Spleen (tissue), 11 donors: ENCODE measurements at regions not wholly inside any gene's neighbourhood (a gene's known extent, or its start where the extent isn't known, plus 50 kb on each side); places are given as distances from the start of the nearest gene placed in this dataset.

Experiments
- DNase-seq: peaks from one replicate; pipeline ENCODE4 v3.0.0-alpha.2; 2020
- H3K27ac ChIP-seq, 8 donors: fragments of 200-600 bp; sonication (generic) in 7 of 8; 1 replicate in 4 of 8; 2 replicates in 4 of 8; pipeline versions ENCODE4 v1.5.0 to v1.8.0; 2016 to 2021; ENCODE audit warnings: inconsistent platforms in 4 of 8, mild to moderate bottlenecking in 4 of 8, moderate library complexity in 1 of 8
- H3K27me3 ChIP-seq, 7 donors: fragments of 200-600 bp; sonication (generic) in 6 of 7; replicated peaks in 1 of 7; 1 replicate in 4 of 7; 2 replicates in 3 of 7; pipeline versions ENCODE4 v1.5.0 to v1.8.0; 2016 to 2021; ENCODE audit warnings: inconsistent platforms in 3 of 7, mild to moderate bottlenecking in 1 of 7
- H3K36me3 ChIP-seq, 6 donors: fragments of 200-600 bp; sonication (generic) in 5 of 6; 1 replicate in 4 of 6; 2 replicates in 2 of 6; pipeline versions ENCODE4 v1.5.0 to v1.8.0; 2016 to 2021; ENCODE audit warnings: inconsistent platforms in 2 of 6
- H3K4me1 ChIP-seq, 6 donors: fragments of 200-600 bp; sonication (generic) in 5 of 6; 1 replicate in 3 of 6; 2 replicates in 3 of 6; pipeline versions ENCODE4 v1.5.0 to v1.8.0; 2016 to 2021; ENCODE audit warnings: inconsistent platforms in 3 of 6
- H3K4me3 ChIP-seq, 8 donors: fragments of 200-600 bp; sonication (generic) in 7 of 8; 1 replicate in 4 of 8; 2 replicates in 4 of 8; pipeline versions ENCODE4 v1.5.0 to v1.8.0; 2016 to 2021; ENCODE audit warnings: inconsistent platforms in 4 of 8, mild to moderate bottlenecking in 4 of 8, moderate library complexity in 2 of 8
- H3K9me3 ChIP-seq, 8 donors: fragments of 200-600 bp; sonication (generic) in 7 of 8; 1 replicate in 4 of 8; 2 replicates in 4 of 8; pipeline versions ENCODE4 v1.5.0 to v1.8.0; 2016 to 2021; ENCODE audit warnings: inconsistent platforms in 4 of 8
- POLR2A ChIP-seq, 3 donors: fragments of 450-650 bp; IDR thresholded peaks; one replicate each; pipeline ENCODE4 v1.5.1; 2017; ENCODE audit warnings: antibody characterized with exemption in 3 of 3, mild to moderate bottlenecking in 1 of 3
- POLR2AphosphoS5 ChIP-seq, 3 donors: sonication (generic); formaldehyde crosslinking; IDR thresholded peaks; one replicate each; pipeline ENCODE4 v1.5.1; 2017; ENCODE audit warnings: antibody characterized with exemption in 3 of 3
- WGBS, 5 donors: extraction: QIAGEN DNeasy Blood & Tissue Kit in 3 of 5; methylation state at CpG; one replicate each; pipeline versions ENCODE4 v1.1.5 to v1.1.7; 2013 to 2018; 5-methylcytosine and 5-hydroxymethylcytosine counted together
- intact Hi-C: fragments of 100-400 bp; cut with DNase I; formaldehyde crosslinking; loops from one replicate; pipeline ENCODE4 v1.15.0; 2023; ENCODE audit warnings: low total_unique reads
- TF ChIP-seq, protein P1 (sequence below), 11 experiments: fragments of 200-600 bp in 7 of 11; fragments of 450-650 bp in 4 of 11; sonication (generic) in 4 of 11; IDR thresholded peaks in 8 of 11; conservative IDR thresholded peaks in 3 of 11; 1 replicate in 7 of 11; 2 replicates in 4 of 11; pipeline versions ENCODE4 v1.4.0 to v1.8.0; 2016 to 2021; ENCODE audit warnings: antibody characterized with exemption in 11 of 11, inconsistent platforms in 4 of 11, mild to moderate bottlenecking in 1 of 11
- donor health status: healthy with polysubstance abuse.
- donor health status: DM: no; HTN: no; CAD: no; lungs with moderate emphysema.
- donor health status: DM: no; HTN: no; CAD: no.
- donor health status: Bipolar disorder and iron deficiency.
- donor health status: healthy.
- donor health status: DM: no; HTN: no; CAD: no.
- donor health status: DM: yes; HTN: yes; CAD: no.

DNA sequence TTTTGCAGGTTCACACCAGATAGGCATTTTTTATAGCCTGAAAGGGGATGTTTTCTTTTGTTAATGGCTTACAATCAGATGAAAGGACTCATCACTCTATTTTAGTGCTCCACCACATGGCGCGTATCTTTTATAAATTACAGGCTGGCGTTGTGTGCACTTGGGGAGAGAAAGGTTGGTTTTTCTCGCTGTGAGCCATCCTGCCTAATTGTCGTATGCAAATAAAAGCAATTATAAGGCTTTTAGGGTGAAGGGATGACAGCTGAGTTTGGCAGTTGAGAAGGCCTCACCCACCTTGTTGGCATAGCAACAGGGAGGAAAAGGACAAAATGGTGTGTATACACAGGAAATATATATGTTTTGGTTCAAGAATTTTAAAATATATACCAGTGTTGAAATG, 268.0 kb downstream of the NR2F2 start:
- WGBS, 5 donors = 66 to 79% (median 76%) methylated on average over 5 of the region's 5 CpGs
- no peak for DNase-seq
- Histone ChIP-seq H3K4me3 (no peak overlapping the region), H3K27ac (no peak overlapping the region), H3K9me3 (no peaks in the 10 kb centered on the region), H3K27me3 (no peaks in the 10 kb centered on the region), H3K4me1 (no peaks in the 10 kb centered on the region), H3K36me3 (no peaks in the 10 kb centered on the region)
- TF ChIP-seq, protein P1, sequence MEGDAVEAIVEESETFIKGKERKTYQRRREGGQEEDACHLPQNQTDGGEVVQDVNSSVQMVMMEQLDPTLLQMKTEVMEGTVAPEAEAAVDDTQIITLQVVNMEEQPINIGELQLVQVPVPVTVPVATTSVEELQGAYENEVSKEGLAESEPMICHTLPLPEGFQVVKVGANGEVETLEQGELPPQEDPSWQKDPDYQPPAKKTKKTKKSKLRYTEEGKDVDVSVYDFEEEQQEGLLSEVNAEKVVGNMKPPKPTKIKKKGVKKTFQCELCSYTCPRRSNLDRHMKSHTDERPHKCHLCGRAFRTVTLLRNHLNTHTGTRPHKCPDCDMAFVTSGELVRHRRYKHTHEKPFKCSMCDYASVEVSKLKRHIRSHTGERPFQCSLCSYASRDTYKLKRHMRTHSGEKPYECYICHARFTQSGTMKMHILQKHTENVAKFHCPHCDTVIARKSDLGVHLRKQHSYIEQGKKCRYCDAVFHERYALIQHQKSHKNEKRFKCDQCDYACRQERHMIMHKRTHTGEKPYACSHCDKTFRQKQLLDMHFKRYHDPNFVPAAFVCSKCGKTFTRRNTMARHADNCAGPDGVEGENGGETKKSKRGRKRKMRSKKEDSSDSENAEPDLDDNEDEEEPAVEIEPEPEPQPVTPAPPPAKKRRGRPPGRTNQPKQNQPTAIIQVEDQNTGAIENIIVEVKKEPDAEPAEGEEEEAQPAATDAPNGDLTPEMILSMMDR (IDR thresholded peaks at IDR 0.05 in 8 of 11, conservative IDR thresholded peaks at IDR 0.05 in 3 of 11) = no peak
- TF ChIP-seq POLR2A (IDR thresholded peaks at IDR 0.05) (no peak), POLR2AphosphoS5 (IDR thresholded peaks at IDR 0.05) (no peak)
- intact Hi-C loops = no loop called here

DNA sequence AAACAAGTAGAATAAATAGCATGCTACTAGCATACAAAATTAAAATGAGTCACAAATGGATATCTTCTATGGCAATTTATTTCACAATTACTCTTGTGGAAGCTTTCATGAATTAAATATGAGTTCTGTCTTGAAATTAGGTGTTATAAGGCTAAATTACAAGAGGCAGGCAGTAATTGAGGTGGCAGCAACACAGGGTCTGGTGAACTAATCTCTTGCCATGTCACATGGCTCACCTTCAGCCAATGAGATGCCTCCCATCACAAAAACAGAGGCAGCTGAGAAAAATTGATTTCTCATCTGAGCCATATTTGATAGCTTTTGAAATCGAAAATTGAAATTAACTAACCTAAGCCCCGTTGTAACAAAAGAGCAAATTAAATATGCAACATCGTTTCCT, 268.8 kb downstream of the NR2F2 start:
- TF ChIP-seq, protein P1 (IDR thresholded peaks at IDR 0.05 in 8 of 11, conservative IDR thresholded peaks at IDR 0.05 in 3 of 11) = no peak
- TF ChIP-seq POLR2AphosphoS5 (IDR thresholded peaks at IDR 0.05) = no peak
- no peak for TF ChIP-seq POLR2A (IDR thresholded peaks at IDR 0.05)
- no peak for DNase-seq
- 79 to 91% (median 85%) methylated on average over 3 of the region's 3 CpGs for WGBS, 5 donors
- H3K27me3 ChIP-seq = no peaks in the 10 kb centered on the region
- H3K4me1 ChIP-seq = no peaks in the 10 kb centered on the region
- intact Hi-C loops = no loop called here
- H3K36me3 ChIP-seq = no peaks in the 10 kb centered on the region
- H3K4me3 ChIP-seq = no peak overlapping the region
- H3K27ac ChIP-seq = no peak overlapping the region
- H3K9me3 ChIP-seq = no peaks in the 10 kb centered on the region

DNA sequence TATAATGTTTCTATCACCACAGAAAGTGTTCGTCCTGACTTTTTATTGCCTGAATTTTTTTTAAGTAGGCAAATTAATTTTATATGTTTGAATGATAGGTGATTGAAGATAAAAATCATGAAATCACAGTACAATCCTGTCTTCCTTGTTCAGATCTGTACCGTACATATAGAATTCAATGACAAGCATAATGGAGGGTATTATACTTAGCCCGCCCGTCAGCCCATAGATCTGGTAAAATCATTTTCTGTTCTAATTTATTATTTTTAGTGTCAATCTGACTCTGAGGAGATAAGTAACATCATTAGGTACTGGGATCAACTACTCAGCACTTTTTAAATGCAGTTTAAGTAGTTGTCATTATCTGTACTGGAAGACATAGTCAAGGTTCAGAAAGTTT, 269.9 kb downstream of the NR2F2 start:
- Histone ChIP-seq H3K9me3 (no peaks in the 10 kb centered on the region), H3K27ac (no peak overlapping the region), H3K4me1 (no peaks in the 10 kb centered on the region), H3K36me3 (no peaks in the 10 kb centered on the region), H3K27me3 (no peaks in the 10 kb centered on the region), H3K4me3 (no peak overlapping the region)
- WGBS, 5 donors = 89 to 97% (median 91%) methylated on average over 4 of the region's 4 CpGs
- DNase-seq = no peak
- no peak for TF ChIP-seq POLR2A (IDR thresholded peaks at IDR 0.05)
- TF ChIP-seq, protein P1 (IDR thresholded peaks at IDR 0.05 in 8 of 11, conservative IDR thresholded peaks at IDR 0.05 in 3 of 11) = no peak
- TF ChIP-seq POLR2AphosphoS5 (IDR thresholded peaks at IDR 0.05) = no peak
- intact Hi-C loops = no loop called here

DNA sequence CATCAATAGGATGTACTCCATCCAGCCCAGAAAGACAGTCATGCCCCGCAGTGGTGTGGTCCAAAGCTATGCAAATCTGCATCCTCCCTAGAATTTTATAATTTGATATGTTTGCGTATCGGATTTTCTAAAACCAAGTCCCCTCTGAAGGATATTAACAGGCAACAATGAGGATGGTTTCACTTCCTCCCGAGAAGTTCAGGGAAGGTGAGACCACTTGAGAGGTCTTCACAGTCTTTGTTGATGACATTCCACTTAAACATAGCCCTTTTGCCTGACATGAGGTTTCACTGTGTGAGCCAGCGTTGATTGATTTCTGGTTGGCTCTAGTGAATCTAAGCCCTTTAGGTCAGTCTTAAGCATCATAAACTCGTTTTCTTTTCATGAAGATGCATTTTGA, 276.1 kb downstream of the NR2F2 start:
- Histone ChIP-seq H3K27ac (no peak overlapping the region), H3K4me3 (no peak overlapping the region), H3K9me3 (no peaks in the 10 kb centered on the region), H3K4me1 (no peaks in the 10 kb centered on the region), H3K36me3 (no peaks in the 10 kb centered on the region), H3K27me3 (no peaks in the 10 kb centered on the region)
- 69 to 81% (median 72%) methylated on average over 6 of the region's 6 CpGs for WGBS, 5 donors
- TF ChIP-seq, protein P1 (IDR thresholded peaks at IDR 0.05 in 8 of 11, conservative IDR thresholded peaks at IDR 0.05 in 3 of 11) = no peak
- TF ChIP-seq POLR2AphosphoS5 (IDR thresholded peaks at IDR 0.05) (no peak), POLR2A (IDR thresholded peaks at IDR 0.05) (no peak)
- intact Hi-C loops = no loop called here
- no peak for DNase-seq
